ENCODE measurements at regions not wholly inside any gene's neighbourhood (a gene's known extent, or its start where the extent isn't known, plus 50 kb on each side); places are given as distances from the start of the nearest gene placed in this dataset.

GRCh38 chr13:36553491-36553890, 120.3 kb upstream of the SERTM1 start:
- no peak for DNase-seq

DNA sequence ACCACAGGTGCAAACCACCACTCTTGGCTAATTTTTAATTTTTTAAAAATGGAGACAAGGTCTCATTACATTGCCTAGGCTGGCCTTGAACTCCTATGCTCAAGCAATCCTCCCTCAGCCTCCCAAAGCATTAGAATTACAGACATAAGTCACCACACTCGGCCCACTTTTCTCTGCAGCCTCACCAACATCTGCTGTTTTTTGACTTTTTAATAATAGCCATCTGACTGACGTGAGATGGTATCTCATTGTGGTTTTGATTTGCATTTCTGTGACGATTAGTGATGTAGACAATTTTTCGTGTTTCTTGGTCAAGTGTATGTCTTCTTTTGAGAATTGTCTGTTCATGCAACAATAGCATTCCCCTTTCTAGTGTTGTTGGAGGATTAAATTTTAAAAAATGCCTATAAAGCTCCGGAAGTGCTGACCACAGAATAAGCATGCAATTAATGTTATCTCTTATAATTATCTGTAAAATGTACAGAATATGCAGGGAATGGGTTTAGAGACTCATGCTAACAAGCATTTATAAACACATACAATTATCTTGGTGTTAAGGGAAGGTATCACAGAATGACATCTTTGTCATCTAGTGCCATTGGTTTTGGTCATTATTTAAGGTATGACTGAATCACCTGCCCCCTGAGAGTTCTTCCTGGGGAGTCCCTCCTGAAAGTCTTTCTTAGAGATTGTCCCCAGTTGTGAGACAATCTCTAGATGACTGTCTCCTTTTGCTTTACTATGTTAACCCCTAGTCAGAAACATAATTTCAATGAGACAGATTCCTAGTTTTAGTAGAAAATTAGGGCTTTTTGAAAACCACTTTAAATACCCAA, 118.5 kb upstream of the SERTM1 start:
- no peak for DNase-seq

DNA sequence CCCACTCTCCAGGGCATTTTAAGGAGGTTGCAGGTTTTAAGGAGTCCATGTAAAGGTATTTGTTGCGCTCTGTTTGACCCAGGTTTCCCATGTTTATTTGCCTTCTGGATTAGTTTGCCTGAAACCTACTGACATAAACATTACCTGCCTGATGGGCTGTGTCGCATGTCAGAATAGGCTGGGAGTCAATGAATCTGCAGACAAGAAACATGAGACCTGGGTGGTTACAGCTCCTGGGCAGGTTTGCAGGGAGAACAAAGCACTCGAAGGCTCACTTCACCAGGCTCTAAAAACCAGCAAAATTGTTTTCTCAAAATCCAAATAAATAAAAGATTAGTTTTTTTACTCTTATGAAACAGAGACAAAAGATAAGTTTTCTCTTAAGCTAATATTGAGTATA, 114.4 kb upstream of the SERTM1 start:
- DNase-seq: no peak

DNA sequence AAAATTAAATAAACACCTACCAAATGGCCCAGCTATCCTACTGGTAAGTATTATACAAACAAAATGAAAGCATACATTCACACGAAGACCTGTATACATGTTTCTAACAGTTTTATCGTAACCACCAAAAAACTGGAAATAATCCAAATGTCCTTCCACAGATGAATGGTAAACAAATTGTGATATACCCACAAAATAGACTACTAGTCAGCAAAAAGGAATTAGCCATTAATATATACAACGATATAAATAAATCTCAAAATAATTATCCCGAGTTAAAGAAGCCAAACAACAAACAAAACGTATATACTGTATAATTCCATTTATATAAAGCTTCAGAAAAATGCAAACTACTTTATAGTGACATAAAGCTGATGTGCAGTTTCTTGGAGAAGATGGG, 106.3 kb upstream of the SERTM1 start:
- DNase-seq: no peak

- DNase-seq: no peak
Measured at GRCh38 chr13:36570489-36570888, 103.3 kb upstream of the SERTM1 start.

DNA sequence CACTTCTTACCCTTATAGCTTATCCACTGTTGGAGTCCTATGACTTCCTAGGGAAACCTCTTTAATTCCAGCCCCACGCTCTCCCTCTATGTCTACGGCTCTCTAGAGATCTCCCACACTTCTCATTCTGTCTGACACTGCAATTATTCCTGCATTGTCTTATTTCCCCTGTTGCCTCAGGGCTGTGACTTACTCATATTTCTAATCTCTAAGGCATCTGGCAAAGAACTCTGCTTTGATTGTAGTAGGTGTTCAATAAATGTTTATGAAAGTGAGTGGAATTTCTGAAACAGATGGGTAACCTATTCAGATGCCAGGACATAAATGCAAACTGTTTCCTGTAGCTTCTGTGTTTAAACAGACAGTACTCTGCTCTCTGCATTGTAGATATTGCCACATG, 102.4 kb upstream of the SERTM1 start:
- no peak for DNase-seq

DNA sequence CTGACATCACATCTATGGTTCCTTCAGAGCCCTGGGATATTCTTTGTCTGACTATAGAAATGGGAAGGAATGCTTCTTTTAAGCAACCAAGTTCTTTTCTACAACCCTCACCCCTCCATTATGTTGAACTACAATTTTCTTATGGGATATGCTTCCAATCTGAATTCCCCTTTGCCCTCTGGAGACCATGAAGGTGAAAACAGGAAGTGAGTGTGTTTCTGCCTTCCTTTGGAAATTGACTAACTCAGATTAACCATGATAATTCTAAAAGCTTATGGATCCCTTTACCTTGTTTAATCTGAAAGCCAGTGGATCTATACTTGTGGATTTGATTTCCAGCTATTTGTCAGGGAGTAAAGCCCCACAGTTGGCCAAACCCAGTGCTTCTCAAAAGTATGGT, 90.8 kb upstream of the SERTM1 start:
- DNase-seq: no peak

DNA sequence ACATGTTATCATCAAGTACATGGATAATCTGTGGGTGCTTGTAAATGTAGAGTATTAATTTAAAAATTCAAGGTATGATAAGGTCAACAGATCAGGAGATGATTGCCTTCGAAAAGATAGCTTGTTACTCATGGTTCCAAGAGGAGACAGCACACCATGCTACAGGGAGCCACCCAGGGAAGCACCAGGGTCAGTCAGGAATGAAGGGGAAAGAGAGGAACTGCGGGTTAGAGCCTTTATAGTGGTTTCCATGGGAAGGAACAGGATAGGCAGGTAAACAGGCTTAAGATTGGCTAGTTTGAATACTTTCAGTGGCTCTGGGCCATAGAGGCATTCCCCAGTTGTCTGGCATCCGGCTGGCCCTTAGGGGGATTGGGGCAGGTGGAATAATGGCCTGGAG, 74.2 kb upstream of the SERTM1 start:
- no peak for DNase-seq

DNA sequence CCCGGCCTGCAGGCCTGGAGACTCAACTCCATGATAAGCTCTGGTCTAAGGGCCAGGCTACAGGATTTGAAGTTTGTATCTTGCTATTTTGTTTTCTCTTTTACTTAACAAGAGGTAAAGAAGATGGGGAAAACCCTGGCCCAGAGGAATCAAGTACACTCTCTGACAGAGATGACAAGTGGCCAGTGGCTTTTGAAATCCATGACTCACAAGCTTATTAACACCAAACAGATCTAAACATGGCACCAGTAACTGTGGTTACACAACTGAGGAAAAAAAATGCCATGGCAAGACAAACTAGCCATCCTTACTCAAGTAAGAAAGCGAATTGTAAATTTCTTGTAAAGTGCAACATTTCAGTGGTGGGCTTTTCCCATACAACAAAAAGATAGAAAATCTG, 72.6 kb upstream of the SERTM1 start:
- DNase-seq: no peak

DNA sequence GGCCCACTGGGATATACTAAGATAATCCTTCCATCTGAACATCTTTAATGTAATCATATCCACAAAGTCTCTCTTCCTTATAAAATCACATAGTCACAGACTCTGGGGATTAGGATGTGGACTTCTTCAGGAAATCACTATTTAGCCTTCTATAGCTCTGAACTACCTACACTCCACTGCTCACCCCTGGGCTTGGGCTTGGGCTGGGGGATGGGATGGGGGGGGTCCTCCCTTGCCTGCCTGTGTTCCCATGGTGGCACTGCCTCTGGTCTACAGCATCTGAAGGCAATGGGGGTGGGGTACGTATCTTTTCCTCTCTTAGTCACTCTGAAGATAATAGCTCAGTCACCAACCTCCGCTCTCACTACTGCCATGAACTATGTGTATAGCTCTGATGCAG, 67.8 kb upstream of the SERTM1 start:
- DNase-seq: no peak

GRCh38 chr13:36608474-36608873, 65.3 kb upstream of the SERTM1 start:
- DNase-seq: no peak

DNA sequence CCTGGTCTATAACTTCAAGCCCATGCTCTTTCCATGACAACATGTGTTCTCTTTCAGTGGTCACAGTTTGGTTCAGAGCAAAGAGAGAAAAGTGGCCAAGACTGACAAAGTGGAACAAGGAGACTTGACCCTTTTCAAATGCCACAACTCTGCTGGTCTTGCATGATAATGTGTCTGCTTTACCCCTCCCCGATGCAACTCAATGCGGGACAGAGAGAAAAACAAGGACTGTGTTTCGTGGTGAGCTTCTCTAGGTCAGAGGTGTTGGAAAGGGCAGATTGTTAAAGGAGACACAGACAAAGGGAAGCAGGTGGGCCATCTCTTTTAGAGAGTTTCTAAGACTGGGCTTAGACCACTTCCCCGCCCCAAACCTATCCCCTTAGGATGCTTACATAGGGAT, 61.6 kb upstream of the SERTM1 start:
- no peak for DNase-seq

DNA sequence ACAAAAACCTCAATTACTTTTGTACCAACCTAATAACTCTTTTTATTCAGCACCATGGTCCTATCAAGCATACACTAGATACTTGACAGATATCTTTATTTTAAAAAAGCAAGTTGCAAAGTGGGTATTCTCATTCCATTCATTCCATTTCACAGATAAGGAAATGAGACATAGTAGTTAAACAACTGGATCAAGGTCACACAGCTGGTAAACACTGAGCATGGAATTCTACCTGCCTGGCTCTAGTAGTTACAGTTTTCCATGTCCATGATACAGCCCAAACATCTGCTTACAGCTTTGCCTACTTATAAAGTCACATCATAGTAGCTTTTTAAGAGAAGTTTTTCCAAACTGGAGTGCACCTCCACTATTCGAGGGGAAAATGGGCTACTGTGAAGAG, 57.1 kb upstream of the SERTM1 start:
- no peak for DNase-seq

- no peak for DNase-seq
Measured at GRCh38 chr13:36619535-36619934, 54.3 kb upstream of the SERTM1 start.
